ENCODE measurements at regions not wholly inside any gene's neighbourhood (a gene's known extent, or its start where the extent isn't known, plus 50 kb on each side); places are given as distances from the start of the nearest gene placed in this dataset.

- Histone ChIP-seq H3K36me3 (no peaks in the 10 kb centered on the region), H3K27me3 (no peaks in the 10 kb centered on the region), H3K27ac (peak overlapping the region in 1 of 4 donors; percentile 13), H3K9me3 (no peaks in the 10 kb centered on the region), H3K4me3 (no peak overlapping the region), H3K4me1 (peaks cover 0 to 6% (median 0%) of the 10 kb centered on the region in 3 donors)
- intact Hi-C loops (cut with DNase I) = no loop called here
- no peak for TF ChIP-seq CTCF (IDR thresholded peaks at IDR 0.05)
- TF ChIP-seq POLR2A (IDR thresholded peaks at IDR 0.05) = no peak
- DNase-seq = no peak
- WGBS, 2 donors = 49 to 68% methylated on average over 6 of the region's 6 CpGs
Observed at GRCh38 chr2:41720331-41721251, 327.2 kb upstream of the PKDCC start.

GRCh38 chr2:41722668-41723369 is 325.0 kb upstream of the PKDCC start:
- intact Hi-C loops (cut with DNase I) = no loop called here
- Histone ChIP-seq H3K9me3 (no peaks in the 10 kb centered on the region), H3K27me3 (no peaks in the 10 kb centered on the region), H3K36me3 (no peaks in the 10 kb centered on the region), H3K4me1 (peaks cover 0 to 6% (median 0%) of the 10 kb centered on the region in 3 donors), H3K27ac (no peak overlapping the region), H3K4me3 (no peak overlapping the region)
- TF ChIP-seq POLR2A (IDR thresholded peaks at IDR 0.05) = no peak
- no peak for TF ChIP-seq CTCF (IDR thresholded peaks at IDR 0.05)
- no peak for DNase-seq
- WGBS, 2 donors = 81 to 87% methylated on average over 6 of the region's 6 CpGs

DNA sequence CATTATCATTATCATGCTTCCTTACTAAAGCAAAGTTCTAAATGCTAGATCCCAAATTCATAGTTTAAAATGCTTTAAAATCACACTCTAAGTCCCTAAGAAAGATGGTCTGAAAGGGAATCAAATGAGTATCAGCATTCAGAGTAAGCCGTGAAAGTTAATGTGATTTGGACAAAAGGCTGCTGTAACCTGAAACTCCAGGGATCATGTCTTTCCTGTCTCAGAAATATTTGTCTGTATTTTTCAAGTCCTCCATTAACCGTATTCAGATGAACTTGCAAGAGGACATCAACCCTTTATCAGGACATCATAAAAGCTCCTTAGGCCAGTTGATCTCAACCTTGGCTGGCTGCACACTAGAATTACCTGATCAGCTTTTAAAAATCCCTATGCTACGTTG is 324.3 kb upstream of the PKDCC start:
- no peaks in the 10 kb centered on the region for H3K36me3 ChIP-seq
- TF ChIP-seq CTCF (IDR thresholded peaks at IDR 0.05) = no peak
- no peak for TF ChIP-seq POLR2A (IDR thresholded peaks at IDR 0.05)
- 76 to 80% methylated on average over 3 of the region's 3 CpGs for WGBS, 2 donors
- no peaks in the 10 kb centered on the region for H3K9me3 ChIP-seq
- peaks cover 0 to 6% (median 0%) of the 10 kb centered on the region in 3 donors for H3K4me1 ChIP-seq
- intact Hi-C loops (cut with DNase I) = no loop called here
- no peak overlapping the region for H3K27ac ChIP-seq
- no peak for DNase-seq
- H3K4me3 ChIP-seq = no peak overlapping the region
- H3K27me3 ChIP-seq = no peaks in the 10 kb centered on the region

GRCh38 chr2:41724465-41724864 is 323.4 kb upstream of the PKDCC start:
- H3K27me3 ChIP-seq = no peaks in the 10 kb centered on the region
- H3K4me1 ChIP-seq = peaks cover 0 to 6% (median 0%) of the 10 kb centered on the region in 3 donors
- no peaks in the 10 kb centered on the region for H3K9me3 ChIP-seq
- no peak overlapping the region for H3K27ac ChIP-seq
- no peak for TF ChIP-seq CTCF (IDR thresholded peaks at IDR 0.05)
- no peak for TF ChIP-seq POLR2A (IDR thresholded peaks at IDR 0.05)
- no peaks in the 10 kb centered on the region for H3K36me3 ChIP-seq
- intact Hi-C loops (cut with DNase I) = no loop called here
- no peak for DNase-seq
- 52 to 59% methylated on average over 3 of the region's 3 CpGs for WGBS, 2 donors
- H3K4me3 ChIP-seq = no peak overlapping the region

DNA sequence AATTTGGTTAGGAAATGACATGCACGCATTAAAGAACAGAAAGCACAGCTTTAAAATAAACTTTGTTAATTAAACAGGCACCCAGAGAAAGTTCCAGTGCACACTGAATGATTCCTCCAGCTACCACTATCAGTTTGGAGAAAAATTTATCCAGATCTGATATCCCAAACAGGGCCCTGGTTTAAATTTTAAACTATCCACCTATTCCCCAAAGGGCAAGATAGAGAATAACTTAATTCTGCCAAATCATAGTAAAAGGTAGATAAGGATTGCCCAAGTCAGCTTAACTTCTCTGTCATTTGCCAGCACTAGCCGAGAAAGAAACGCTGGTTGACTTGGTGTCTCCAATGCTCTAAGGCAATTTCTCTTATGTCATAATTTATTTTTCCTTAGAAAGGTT is 321.9 kb upstream of the PKDCC start:
- intact Hi-C loops (cut with DNase I) = no loop called here
- no peaks in the 10 kb centered on the region for H3K9me3 ChIP-seq
- peaks cover 0 to 6% (median 0%) of the 10 kb centered on the region in 3 donors for H3K4me1 ChIP-seq
- H3K36me3 ChIP-seq = no peaks in the 10 kb centered on the region
- TF ChIP-seq POLR2A (IDR thresholded peaks at IDR 0.05) = no peak
- TF ChIP-seq CTCF (IDR thresholded peaks at IDR 0.05) = no peak
- H3K4me3 ChIP-seq = no peak overlapping the region
- H3K27me3 ChIP-seq = no peaks in the 10 kb centered on the region
- H3K27ac ChIP-seq = no peak overlapping the region
- no peak for DNase-seq
- WGBS, 2 donors = 96% methylated on average over 3 of the region's 3 CpGs

Measured in esophagus squamous epithelium (tissue), 5 donors.